Lung (tissue), 11 donors: ENCODE measurements at regions not wholly inside any gene's neighbourhood (a gene's known extent, or its start where the extent isn't known, plus 50 kb on each side); places are given as distances from the start of the nearest gene placed in this dataset.

Experiments used
- ATAC-seq: fragments of 200-7000 bp; cut with Tn5 transposase; one replicate; pipeline ENCODE4 v1.9.1; 2020; ENCODE audit warnings: moderate number of reproducible peaks; ENCODE audit not compliant: insufficient read depth, low FRiP score
- DNase-seq, 3 donors: peaks; one replicate each; pipeline ENCODE4 v3.0.0-alpha.2; 2013 to 2017
- H3K27ac ChIP-seq, 2 donors: one replicate each; pipeline ENCODE4 v1.5.1; 2013; ENCODE audit warnings: mild to moderate bottlenecking in 2 of 2, moderate library complexity in 2 of 2, control low read depth in 1 of 2, inconsistent platforms in 1 of 2, low read depth in 1 of 2, low read length in 1 of 2
- H3K27me3 ChIP-seq, 3 donors: one replicate each; pipeline ENCODE4 v1.5.1; 2013; ENCODE audit warnings: low read length in 2 of 3; ENCODE audit not compliant: control insufficient read depth in 3 of 3, insufficient read depth in 3 of 3
- H3K36me3 ChIP-seq, 4 donors: one replicate each; pipeline ENCODE4 v1.5.1; 2013; ENCODE audit warnings: low read length in 4 of 4, mild to moderate bottlenecking in 1 of 4, moderate library complexity in 1 of 4; ENCODE audit not compliant: control insufficient read depth in 4 of 4, insufficient read depth in 4 of 4
- H3K4me1 ChIP-seq, 5 donors: one replicate each; pipeline ENCODE4 v1.5.1; 2013; ENCODE audit warnings: low read length in 5 of 5, mild to moderate bottlenecking in 2 of 5, moderate library complexity in 1 of 5; ENCODE audit not compliant: control insufficient read depth in 5 of 5, insufficient read depth in 5 of 5
- H3K4me3 ChIP-seq: one replicate; pipeline ENCODE4 v1.5.1; 2013; ENCODE audit warnings: mild to moderate bottlenecking, control low read depth, moderate library complexity
- H3K9ac ChIP-seq, 2 donors: one replicate each; pipeline ENCODE4 v1.5.1; 2013; ENCODE audit warnings: low read length in 2 of 2, control low read depth in 1 of 2; ENCODE audit not compliant: insufficient read depth in 1 of 2
- H3K9me3 ChIP-seq, 4 donors: one replicate each; pipeline ENCODE4 v1.5.1; 2013; ENCODE audit warnings: low read length in 3 of 4, mild to moderate bottlenecking in 1 of 4, moderate library complexity in 1 of 4; ENCODE audit not compliant: control insufficient read depth in 4 of 4, insufficient read depth in 3 of 4
- WGBS, 2 donors: extraction: QIAGEN DNeasy Blood & Tissue Kit; methylation state at CpG; one replicate each; pipeline ENCODE4 v1.1.7; 2013; 5-methylcytosine and 5-hydroxymethylcytosine counted together
- TF ChIP-seq, protein P1 (sequence below): IDR thresholded peaks from 2 replicates; pipeline ENCODE4 v1.5.1; 2012; ENCODE audit warnings: mild to moderate bottlenecking; ENCODE audit errors: control extremely low read depth, extremely low read depth
- donor health status: control.
- donor health status: control.
- donor health status: Bipolar disorder and iron deficiency.
- donor health status: healthy.
- donor health status: DM: yes; HTN: yes; CAD: no.

DNA sequence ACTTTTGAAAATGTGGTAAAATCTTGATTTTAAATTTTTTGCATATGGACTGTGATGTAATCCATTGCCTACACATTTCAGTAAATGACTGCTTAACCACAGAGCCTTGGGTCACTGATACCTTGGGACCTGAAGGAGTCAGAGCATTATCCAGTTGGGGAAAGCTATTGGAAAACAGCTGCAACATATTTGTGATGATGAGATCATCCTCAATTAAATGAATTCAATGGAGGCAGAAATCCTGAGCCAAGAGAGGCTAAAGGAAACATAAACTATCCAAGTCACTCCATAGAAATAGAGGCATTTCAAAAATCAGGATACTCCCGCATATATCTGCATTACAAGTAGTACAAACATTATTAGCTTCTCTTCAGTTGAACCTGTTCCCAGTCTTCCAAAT lies 99.8 kb upstream of the PRMT6 start:
- H3K27me3 ChIP-seq: no peaks in the 10 kb centered on the region
- H3K4me3 ChIP-seq: no peak overlapping the region
- no peak overlapping the region for H3K9ac ChIP-seq
- TF ChIP-seq, protein P1, sequence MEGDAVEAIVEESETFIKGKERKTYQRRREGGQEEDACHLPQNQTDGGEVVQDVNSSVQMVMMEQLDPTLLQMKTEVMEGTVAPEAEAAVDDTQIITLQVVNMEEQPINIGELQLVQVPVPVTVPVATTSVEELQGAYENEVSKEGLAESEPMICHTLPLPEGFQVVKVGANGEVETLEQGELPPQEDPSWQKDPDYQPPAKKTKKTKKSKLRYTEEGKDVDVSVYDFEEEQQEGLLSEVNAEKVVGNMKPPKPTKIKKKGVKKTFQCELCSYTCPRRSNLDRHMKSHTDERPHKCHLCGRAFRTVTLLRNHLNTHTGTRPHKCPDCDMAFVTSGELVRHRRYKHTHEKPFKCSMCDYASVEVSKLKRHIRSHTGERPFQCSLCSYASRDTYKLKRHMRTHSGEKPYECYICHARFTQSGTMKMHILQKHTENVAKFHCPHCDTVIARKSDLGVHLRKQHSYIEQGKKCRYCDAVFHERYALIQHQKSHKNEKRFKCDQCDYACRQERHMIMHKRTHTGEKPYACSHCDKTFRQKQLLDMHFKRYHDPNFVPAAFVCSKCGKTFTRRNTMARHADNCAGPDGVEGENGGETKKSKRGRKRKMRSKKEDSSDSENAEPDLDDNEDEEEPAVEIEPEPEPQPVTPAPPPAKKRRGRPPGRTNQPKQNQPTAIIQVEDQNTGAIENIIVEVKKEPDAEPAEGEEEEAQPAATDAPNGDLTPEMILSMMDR: no peak
- H3K36me3 ChIP-seq: no peaks in the 10 kb centered on the region
- H3K27ac ChIP-seq: no peak overlapping the region
- no peaks in the 10 kb centered on the region for H3K4me1 ChIP-seq
- no peak for DNase-seq
- ATAC-seq: no peak
- H3K9me3 ChIP-seq: no peaks in the 10 kb centered on the region
- 87 to 93% methylated on average over 1 of the region's 1 CpG for WGBS, 2 donors

DNA sequence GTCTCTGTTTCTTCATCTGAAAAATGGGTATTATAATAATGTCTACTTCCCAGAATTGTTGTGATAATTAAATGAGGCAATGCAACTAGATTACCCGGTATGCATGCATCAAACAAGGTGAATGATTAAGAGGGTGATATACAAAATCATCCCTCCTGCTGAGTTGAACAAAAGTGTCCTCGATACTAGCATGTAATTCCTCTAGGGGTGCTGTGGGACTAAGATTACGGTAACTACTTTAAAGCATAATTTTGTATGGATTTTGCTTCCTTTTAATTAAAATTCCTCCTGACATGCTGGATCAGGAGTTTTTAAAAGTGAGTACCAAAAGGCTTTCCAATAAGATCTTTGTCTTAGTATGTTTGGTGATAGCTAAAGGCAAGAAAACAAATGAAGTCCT lies 98.7 kb upstream of the PRMT6 start:
- 52 to 79% methylated on average over 3 of the region's 3 CpGs for WGBS, 2 donors
- TF ChIP-seq, protein P1: no peak
- no peak for ATAC-seq

DNA sequence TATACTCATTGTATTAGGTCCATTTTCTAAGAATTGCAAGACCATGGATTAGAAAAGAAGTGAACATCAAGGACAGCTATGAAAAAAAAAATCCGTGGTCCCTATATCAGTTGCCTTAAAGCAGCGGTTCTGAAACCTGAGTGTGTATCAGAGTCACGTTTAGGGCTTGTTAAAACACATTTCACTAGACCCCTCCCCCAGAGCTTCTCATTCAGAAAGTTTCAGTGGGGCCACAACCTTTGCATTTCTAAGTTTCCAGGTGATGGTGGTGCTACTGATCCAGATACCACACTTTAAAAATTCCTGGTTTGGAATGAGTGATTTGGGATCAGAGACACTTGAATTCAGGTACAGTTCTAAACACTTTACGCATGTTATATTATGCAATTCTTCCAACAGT lies 96.1 kb upstream of the PRMT6 start:
- DNase-seq (no peak), ATAC-seq (no peak)
- H3K9me3 ChIP-seq: no peaks in the 10 kb centered on the region
- 61 to 76% methylated on average over 4 of the region's 4 CpGs for WGBS, 2 donors
- H3K4me1 ChIP-seq: peaks cover 0 to 5% (median 0%) of the 10 kb centered on the region in 5 donors
- H3K4me3 ChIP-seq: no peak overlapping the region
- no peaks in the 10 kb centered on the region for H3K36me3 ChIP-seq
- TF ChIP-seq, protein P1: no peak
- H3K27ac ChIP-seq: no peak overlapping the region
- H3K27me3 ChIP-seq: no peaks in the 10 kb centered on the region
- H3K9ac ChIP-seq: no peak overlapping the region

More for the DNA sequence above, 98.7 kb upstream of the PRMT6 start:
- Histone ChIP-seq H3K27ac (no peak overlapping the region), H3K9ac (no peak overlapping the region), H3K4me3 (no peak overlapping the region), H3K4me1 (peaks cover 0 to 5% (median 0%) of the 10 kb centered on the region in 5 donors), H3K9me3 (no peaks in the 10 kb centered on the region), H3K27me3 (no peaks in the 10 kb centered on the region), H3K36me3 (no peaks in the 10 kb centered on the region)
- DNase-seq: no peak

DNA sequence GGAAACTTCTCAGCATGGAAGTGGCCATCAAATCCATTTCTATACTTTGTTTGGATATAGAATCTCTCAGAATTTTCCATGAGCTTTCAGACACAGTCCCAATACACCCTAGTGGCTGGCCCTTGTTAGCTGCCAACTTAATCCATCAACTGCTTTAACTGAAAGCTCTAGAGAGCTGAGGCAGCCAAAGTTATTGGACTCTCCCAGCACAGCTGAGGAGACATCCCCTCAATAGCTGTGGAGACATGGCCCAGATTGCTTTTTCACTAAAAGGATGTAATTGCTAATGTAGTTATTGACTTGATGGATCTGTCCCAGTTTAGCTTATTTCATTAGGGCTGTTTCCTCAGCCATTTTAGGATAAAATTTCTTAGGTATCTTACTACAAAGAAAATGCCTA lies 94.8 kb upstream of the PRMT6 start:
- Histone ChIP-seq H3K9me3 (no peaks in the 10 kb centered on the region), H3K4me1 (peaks cover 0 to 5% (median 0%) of the 10 kb centered on the region in 5 donors), H3K36me3 (no peaks in the 10 kb centered on the region), H3K27me3 (no peaks in the 10 kb centered on the region), H3K4me3 (no peak overlapping the region), H3K9ac (no peak overlapping the region), H3K27ac (no peak overlapping the region)
- no peak for ATAC-seq
- TF ChIP-seq, protein P1: no peak
- DNase-seq: no peak
